ENCODE measurements at regions not wholly inside any gene's neighbourhood (a gene's known extent, or its start where the extent isn't known, plus 50 kb on each side); places are given as distances from the start of the nearest gene placed in this dataset.
"Not testable (repeated sequence)": the region's sequence is repeated elsewhere in the genome, so short reads cannot be mapped to it uniquely, and the experiment has no call there.

DNA sequence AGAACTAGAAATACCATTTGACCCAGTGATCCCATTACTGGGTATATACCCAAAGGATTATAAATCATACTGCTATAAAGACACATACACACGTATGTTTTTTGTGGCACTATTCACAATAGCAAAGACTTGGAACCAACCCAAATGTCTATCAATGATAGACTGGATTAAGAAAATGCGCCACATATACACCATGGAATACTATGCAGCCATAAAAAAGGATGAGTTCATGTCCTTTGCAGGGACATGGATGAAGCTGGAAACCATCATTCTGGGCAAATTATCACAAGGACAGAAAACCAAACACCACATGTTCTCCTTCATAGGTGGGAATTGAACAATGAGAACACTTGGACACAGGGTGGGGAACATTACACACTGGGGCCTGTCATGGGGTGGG lies 104.9 kb upstream of the ADTRP start:
- not testable (repeated sequence) for TF ChIP-seq POLR2A, POLR2AphosphoS5, TAF1 (IDR thresholded peaks at IDR 0.05; ENCODE audit: low read depth, low read length)

All from GM12891 (cell line).